GM21723 (cell line): ENCODE measurements at regions not wholly inside any gene's neighbourhood (a gene's known extent, or its start where the extent isn't known, plus 50 kb on each side); places are given as distances from the start of the nearest gene placed in this dataset.
"Not testable (repeated sequence)": the region's sequence is repeated elsewhere in the genome, so short reads cannot be mapped to it uniquely, and the experiment has no call there.

Experiments
- ATAC-seq: cut with Tn5 transposase; IDR thresholded peaks from one replicate; pipeline ENCODE4 v1.9.1; 2021; ENCODE audit warnings: mild to moderate bottlenecking, moderate library complexity; ENCODE audit not compliant: unreplicated experiment

GRCh38 chr18:37846996-37847395 lies 281.4 kb upstream of the CELF4 start:
- no peak for ATAC-seq

- ATAC-seq = no peak
Measured at GRCh38 chr18:37845498-37845897, 279.9 kb upstream of the CELF4 start.

- ATAC-seq = no peak
Measured at GRCh38 chr18:37844209-37844970, 278.8 kb upstream of the CELF4 start.

GRCh38 chr18:37838083-37838482 lies 272.5 kb upstream of the CELF4 start:
- no peak for ATAC-seq

- no peak for ATAC-seq
Measured at GRCh38 chr18:37836071-37836970, 270.7 kb upstream of the CELF4 start.

GRCh38 chr18:37832010-37832695 lies 266.6 kb upstream of the CELF4 start:
- not testable (repeated sequence) for ATAC-seq

- no peak for ATAC-seq
Measured at GRCh38 chr18:37812961-37813360, 247.4 kb upstream of the CELF4 start.

- ATAC-seq = no peak
Measured at GRCh38 chr18:37805773-37806404, 240.3 kb upstream of the CELF4 start.

GRCh38 chr18:37796823-37797349 lies 231.3 kb upstream of the CELF4 start:
- no peak for ATAC-seq

GRCh38 chr18:37787452-37787851 lies 221.9 kb upstream of the CELF4 start:
- no peak for ATAC-seq

GRCh38 chr18:37783771-37784170 lies 218.2 kb upstream of the CELF4 start:
- no peak for ATAC-seq

- ATAC-seq = no peak
Measured at GRCh38 chr18:37779220-37779619, 213.6 kb upstream of the CELF4 start.

- ATAC-seq = peak; percentile 88
Measured at GRCh38 chr18:37778417-37779165, 213.0 kb upstream of the CELF4 start.

GRCh38 chr18:37769826-37770225 lies 204.2 kb upstream of the CELF4 start:
- ATAC-seq = no peak

GRCh38 chr18:37764541-37765288 lies 199.1 kb upstream of the CELF4 start:
- ATAC-seq = no peak

- ATAC-seq = no peak
Measured at GRCh38 chr18:37762076-37762621, 196.6 kb upstream of the CELF4 start.

GRCh38 chr18:37754141-37754540 lies 188.5 kb upstream of the CELF4 start:
- ATAC-seq = no peak

- ATAC-seq = no peak
Measured at GRCh38 chr18:37742436-37742835, 176.8 kb upstream of the CELF4 start.

GRCh38 chr18:37741032-37741623 lies 175.5 kb upstream of the CELF4 start:
- ATAC-seq = no peak
